ENCODE measurements at regions not wholly inside any gene's neighbourhood (a gene's known extent, or its start where the extent isn't known, plus 50 kb on each side); places are given as distances from the start of the nearest gene placed in this dataset.

- TF ChIP-seq CTCF (IDR thresholded peaks at IDR 0.05; ENCODE audit: low read depth, low read length) (no peak), POLR2A (IDR thresholded peaks at IDR 0.05; ENCODE audit: extremely low read depth, insufficient read length) (no peak), MAX (IDR thresholded peaks at IDR 0.05; ENCODE audit: low read depth, low read length) (no peak), MYC (IDR thresholded peaks at IDR 0.05; ENCODE audit: low read depth, low read length) (no peak)
- no peak overlapping the region for H3K4me3 ChIP-seq (ENCODE audit: low read depth, low read length)
- DNase-seq (ENCODE audit: low read depth), result no peak
Observed at GRCh38 chr13:104593693-104594092, 1527.5 kb upstream of the SLC10A2 start.

GRCh38 chr13:104593251-104593576 is 1527.0 kb upstream of the SLC10A2 start:
- TF ChIP-seq POLR2A (IDR thresholded peaks at IDR 0.05; ENCODE audit: extremely low read depth, insufficient read length) (no peak), MAX (IDR thresholded peaks at IDR 0.05; ENCODE audit: low read depth, low read length) (no peak), CTCF (IDR thresholded peaks at IDR 0.05; ENCODE audit: low read depth, low read length) (no peak), MYC (IDR thresholded peaks at IDR 0.05; ENCODE audit: low read depth, low read length) (no peak)
- no peak overlapping the region for H3K4me3 ChIP-seq (ENCODE audit: low read depth, low read length)

GRCh38 chr13:104592545-104593250 is 1526.5 kb upstream of the SLC10A2 start:
- H3K4me3 ChIP-seq (ENCODE audit: low read depth, low read length), result no peak overlapping the region
- TF ChIP-seq CTCF (IDR thresholded peaks at IDR 0.05; ENCODE audit: low read depth, low read length) (no peak), MYC (IDR thresholded peaks at IDR 0.05; ENCODE audit: low read depth, low read length) (no peak), POLR2A (IDR thresholded peaks at IDR 0.05; ENCODE audit: extremely low read depth, insufficient read length) (no peak), MAX (IDR thresholded peaks at IDR 0.05; ENCODE audit: low read depth, low read length) (no peak)
- no peak for DNase-seq (ENCODE audit: low read depth)

More at GRCh38 chr13:104593251-104593576, 1527.0 kb upstream of the SLC10A2 start:
- no peak for DNase-seq (ENCODE audit: low read depth)

GRCh38 chr13:104592127-104592526 is 1525.9 kb upstream of the SLC10A2 start:
- no peak for DNase-seq (ENCODE audit: low read depth)
- no peak overlapping the region for H3K4me3 ChIP-seq (ENCODE audit: low read depth, low read length)

GRCh38 chr13:104586051-104586746 is 1520.0 kb upstream of the SLC10A2 start:
- H3K4me3 ChIP-seq (ENCODE audit: low read depth, low read length), result no peak overlapping the region
- TF ChIP-seq CTCF (IDR thresholded peaks at IDR 0.05; ENCODE audit: low read depth, low read length) (no peak), MAX (IDR thresholded peaks at IDR 0.05; ENCODE audit: low read depth, low read length) (no peak), POLR2A (IDR thresholded peaks at IDR 0.05; ENCODE audit: extremely low read depth, insufficient read length) (no peak), MYC (IDR thresholded peaks at IDR 0.05; ENCODE audit: low read depth, low read length) (no peak)
- DNase-seq (ENCODE audit: low read depth), result no peak

More at GRCh38 chr13:104592127-104592526, 1525.9 kb upstream of the SLC10A2 start:
- TF ChIP-seq MAX (IDR thresholded peaks at IDR 0.05; ENCODE audit: low read depth, low read length) (no peak), POLR2A (IDR thresholded peaks at IDR 0.05; ENCODE audit: extremely low read depth, insufficient read length) (no peak), CTCF (IDR thresholded peaks at IDR 0.05; ENCODE audit: low read depth, low read length) (no peak), MYC (IDR thresholded peaks at IDR 0.05; ENCODE audit: low read depth, low read length) (no peak)

All from NB4 (cell line).